GM12891 (cell line): ENCODE measurements at regions not wholly inside any gene's neighbourhood (a gene's known extent, or its start where the extent isn't known, plus 50 kb on each side); places are given as distances from the start of the nearest gene placed in this dataset.

Experiments used
- POLR2A ChIP-seq: IDR thresholded peaks from 2 replicates; pipeline ENCODE4 v1.6.1; 2011; ENCODE audit warnings: low read depth, low read length, control low read depth
- POLR2AphosphoS5 ChIP-seq: IDR thresholded peaks from 2 replicates; pipeline ENCODE4 v1.6.1; 2011; ENCODE audit warnings: low read depth, low read length, control low read depth
- TAF1 ChIP-seq: IDR thresholded peaks from 2 replicates; pipeline ENCODE4 v1.6.1; 2011; ENCODE audit warnings: low read depth, low read length, control low read depth

DNA sequence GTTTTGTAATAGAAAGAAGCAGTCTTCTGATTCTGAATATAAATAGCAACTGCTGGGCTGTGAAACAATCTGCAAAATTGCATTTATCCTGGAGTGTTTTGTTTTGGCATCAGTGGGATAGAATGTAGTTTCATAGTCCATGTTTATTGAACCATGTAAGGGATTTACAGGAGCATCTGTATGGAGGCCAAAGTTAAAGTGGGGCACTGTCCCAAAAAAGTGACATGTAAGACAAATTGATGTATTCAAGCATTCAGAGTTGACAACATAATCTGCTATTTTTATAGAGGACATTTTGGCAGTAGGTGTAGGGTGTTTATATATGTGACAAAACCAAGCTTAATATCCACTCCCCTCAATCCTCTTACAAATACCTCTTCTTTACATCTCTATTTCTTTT is 200.5 kb upstream of the ANK2 start:
- no peak for TF ChIP-seq POLR2A
- no peak for TF ChIP-seq TAF1
- no peak for TF ChIP-seq POLR2AphosphoS5
